ENCODE measurements at regions not wholly inside any gene's neighbourhood (a gene's known extent, or its start where the extent isn't known, plus 50 kb on each side); places are given as distances from the start of the nearest gene placed in this dataset.

DNA sequence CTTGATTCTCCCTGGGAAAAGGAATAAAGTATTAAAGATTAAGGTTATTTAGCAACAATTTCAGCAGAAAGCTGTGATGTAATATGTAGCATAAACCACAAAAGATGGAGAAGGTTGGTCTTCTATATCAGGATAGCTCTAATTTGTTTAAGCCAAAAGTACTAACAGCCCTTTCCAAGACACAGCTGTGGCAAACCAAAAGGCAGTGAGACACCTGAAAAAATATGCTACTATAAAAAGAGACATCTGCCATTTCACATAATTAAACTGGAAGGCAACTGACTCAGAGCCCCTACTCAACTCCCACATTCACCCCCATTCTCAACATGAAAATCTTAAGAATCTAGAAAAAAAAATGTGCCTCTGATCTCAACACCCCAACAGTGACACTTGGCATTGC is 390.2 kb upstream of the PRICKLE1 start:
- TF ChIP-seq, protein P1, sequence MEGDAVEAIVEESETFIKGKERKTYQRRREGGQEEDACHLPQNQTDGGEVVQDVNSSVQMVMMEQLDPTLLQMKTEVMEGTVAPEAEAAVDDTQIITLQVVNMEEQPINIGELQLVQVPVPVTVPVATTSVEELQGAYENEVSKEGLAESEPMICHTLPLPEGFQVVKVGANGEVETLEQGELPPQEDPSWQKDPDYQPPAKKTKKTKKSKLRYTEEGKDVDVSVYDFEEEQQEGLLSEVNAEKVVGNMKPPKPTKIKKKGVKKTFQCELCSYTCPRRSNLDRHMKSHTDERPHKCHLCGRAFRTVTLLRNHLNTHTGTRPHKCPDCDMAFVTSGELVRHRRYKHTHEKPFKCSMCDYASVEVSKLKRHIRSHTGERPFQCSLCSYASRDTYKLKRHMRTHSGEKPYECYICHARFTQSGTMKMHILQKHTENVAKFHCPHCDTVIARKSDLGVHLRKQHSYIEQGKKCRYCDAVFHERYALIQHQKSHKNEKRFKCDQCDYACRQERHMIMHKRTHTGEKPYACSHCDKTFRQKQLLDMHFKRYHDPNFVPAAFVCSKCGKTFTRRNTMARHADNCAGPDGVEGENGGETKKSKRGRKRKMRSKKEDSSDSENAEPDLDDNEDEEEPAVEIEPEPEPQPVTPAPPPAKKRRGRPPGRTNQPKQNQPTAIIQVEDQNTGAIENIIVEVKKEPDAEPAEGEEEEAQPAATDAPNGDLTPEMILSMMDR (IDR thresholded peaks at IDR 0.05; ENCODE audit: unreplicated experiment): no peak
- no peaks in the 10 kb centered on the region for H3K36me3 Mint-ChIP-seq (ENCODE audit: low read depth, unreplicated experiment)

DNA sequence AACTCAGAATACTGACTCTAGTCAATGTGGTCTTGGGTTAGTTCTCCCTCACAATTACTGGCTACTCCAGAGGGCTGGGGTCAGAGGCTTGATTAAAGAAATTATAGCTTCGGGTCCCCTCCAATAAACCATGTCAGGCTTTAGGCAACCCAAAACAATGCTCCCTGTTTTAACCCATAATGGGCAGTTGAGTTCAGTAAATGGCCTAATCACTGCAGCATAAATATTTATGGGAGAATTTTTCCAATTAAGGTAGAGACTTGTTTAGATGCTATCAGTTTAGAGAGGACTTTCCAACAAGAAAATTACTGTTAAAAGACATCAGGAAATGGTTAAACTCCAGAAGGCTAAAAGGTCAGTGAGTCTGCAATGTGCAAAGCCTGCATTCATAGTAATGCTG is 389.2 kb upstream of the PRICKLE1 start:
- H3K27ac Mint-ChIP-seq (ENCODE audit: unreplicated experiment): no peak overlapping the region
- H3K4me3 Mint-ChIP-seq (ENCODE audit: unreplicated experiment): no peak overlapping the region
- no peaks in the 10 kb centered on the region for H3K36me3 Mint-ChIP-seq (ENCODE audit: low read depth, unreplicated experiment)
- TF ChIP-seq, protein P1 (IDR thresholded peaks at IDR 0.05; ENCODE audit: unreplicated experiment): no peak
- H3K9me3 Mint-ChIP-seq (ENCODE audit: unreplicated experiment): no peaks in the 10 kb centered on the region
- H3K27me3 Mint-ChIP-seq (ENCODE audit: unreplicated experiment): peaks cover 2% of the 10 kb centered on the region
- no peak for DNase-seq (ENCODE audit: low spot score)
- H3K4me1 Mint-ChIP-seq (ENCODE audit: unreplicated experiment): no peaks in the 10 kb centered on the region

More for the DNA sequence above, 390.2 kb upstream of the PRICKLE1 start:
- no peak for DNase-seq (ENCODE audit: low spot score)
- no peaks in the 10 kb centered on the region for H3K4me1 Mint-ChIP-seq (ENCODE audit: unreplicated experiment)
- H3K4me3 Mint-ChIP-seq (ENCODE audit: unreplicated experiment): no peak overlapping the region
- no peak overlapping the region for H3K27ac Mint-ChIP-seq (ENCODE audit: unreplicated experiment)
- no peaks in the 10 kb centered on the region for H3K9me3 Mint-ChIP-seq (ENCODE audit: unreplicated experiment)
- H3K27me3 Mint-ChIP-seq (ENCODE audit: unreplicated experiment): peaks cover 2% of the 10 kb centered on the region

DNA sequence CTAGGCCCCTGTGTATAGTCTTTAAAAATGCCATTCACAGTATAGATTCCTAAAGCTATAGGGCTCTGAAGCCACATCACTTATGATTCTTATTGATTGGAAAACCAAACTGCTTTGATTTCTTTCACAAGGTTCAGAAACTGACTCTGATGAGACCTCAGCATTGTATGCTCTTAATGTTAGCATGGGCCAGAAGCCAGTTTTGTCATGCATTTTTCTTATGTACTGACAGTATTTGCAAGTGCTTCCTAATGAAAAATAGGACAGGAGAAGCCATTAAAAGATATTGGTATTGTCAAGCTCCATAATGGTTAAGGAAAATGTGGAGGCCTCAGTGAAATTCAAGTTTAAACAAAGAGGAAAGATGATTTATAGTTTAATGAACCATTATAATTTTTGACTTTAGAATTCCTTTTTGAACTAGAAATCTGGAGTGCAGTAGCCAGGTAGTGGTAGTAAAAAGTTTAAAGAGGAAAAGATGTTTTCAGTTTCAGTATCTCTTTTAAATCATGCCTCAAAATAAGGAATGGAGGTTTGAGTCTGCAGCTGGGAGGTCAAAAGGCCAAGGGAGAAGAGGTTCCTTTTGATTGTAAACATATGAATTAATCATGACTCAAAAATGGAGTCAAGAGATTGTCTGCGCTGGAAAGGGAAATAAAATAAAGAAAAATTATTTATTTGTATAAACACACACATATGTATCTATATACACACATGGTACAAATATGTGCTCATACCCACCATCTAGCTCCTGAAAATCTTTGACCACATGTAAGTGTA is 388.1 kb upstream of the PRICKLE1 start:
- TF ChIP-seq, protein P1 (IDR thresholded peaks at IDR 0.05; ENCODE audit: unreplicated experiment): no peak
- Mint-ChIP-seq H3K36me3 (ENCODE audit: low read depth, unreplicated experiment) (no peaks in the 10 kb centered on the region), H3K4me1 (ENCODE audit: unreplicated experiment) (no peaks in the 10 kb centered on the region), H3K27me3 (ENCODE audit: unreplicated experiment) (peaks cover 2% of the 10 kb centered on the region), H3K9me3 (ENCODE audit: unreplicated experiment) (no peaks in the 10 kb centered on the region), H3K27ac (ENCODE audit: unreplicated experiment) (no peak overlapping the region), H3K4me3 (ENCODE audit: unreplicated experiment) (no peak overlapping the region)
- no peak for DNase-seq (ENCODE audit: low spot score)

DNA sequence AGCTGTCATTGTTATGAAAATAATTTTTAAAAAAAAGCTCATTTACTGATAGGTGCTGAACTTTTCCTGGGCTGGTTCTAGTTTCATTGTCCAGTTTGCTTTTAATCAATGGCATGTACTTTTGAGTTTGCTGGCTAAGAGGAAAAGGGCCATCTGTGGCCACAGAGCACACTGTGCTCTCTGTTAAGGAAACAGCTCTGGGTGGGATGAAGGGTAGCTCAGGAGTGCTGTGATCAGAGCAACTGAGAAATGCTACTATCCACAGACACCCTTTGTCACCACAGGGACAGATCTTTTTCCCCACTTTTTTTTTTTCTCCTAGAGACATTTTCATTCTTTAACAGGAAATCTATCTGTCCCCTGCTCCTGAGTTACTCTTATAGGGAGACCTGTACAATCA is 387.1 kb upstream of the PRICKLE1 start:
- no peak for DNase-seq (ENCODE audit: low spot score)
- Mint-ChIP-seq H3K4me3 (ENCODE audit: unreplicated experiment) (no peak overlapping the region), H3K36me3 (ENCODE audit: low read depth, unreplicated experiment) (no peaks in the 10 kb centered on the region), H3K27ac (ENCODE audit: unreplicated experiment) (no peak overlapping the region), H3K27me3 (ENCODE audit: unreplicated experiment) (peaks cover 2% of the 10 kb centered on the region), H3K4me1 (ENCODE audit: unreplicated experiment) (no peaks in the 10 kb centered on the region), H3K9me3 (ENCODE audit: unreplicated experiment) (no peaks in the 10 kb centered on the region)
- TF ChIP-seq, protein P1 (IDR thresholded peaks at IDR 0.05; ENCODE audit: unreplicated experiment): no peak

DNA sequence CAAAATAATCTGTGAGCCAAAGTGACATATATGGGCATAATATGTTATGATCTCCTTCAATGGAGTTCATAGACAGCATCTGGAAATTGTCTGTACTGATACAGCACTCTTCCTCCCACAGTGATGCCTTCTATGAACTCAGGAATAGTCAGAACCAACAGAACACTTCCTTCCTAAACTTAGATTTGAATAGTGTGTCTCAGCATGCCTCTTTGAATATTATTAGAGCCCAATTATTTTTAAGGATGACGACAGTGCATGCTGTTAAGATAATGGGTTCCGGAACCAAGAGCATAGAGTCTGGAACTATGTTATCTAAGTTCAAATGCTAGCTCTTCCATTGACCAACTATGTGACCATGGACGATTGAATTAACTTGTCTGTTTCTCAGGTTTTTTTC is 386.6 kb upstream of the PRICKLE1 start:
- TF ChIP-seq, protein P1 (IDR thresholded peaks at IDR 0.05; ENCODE audit: unreplicated experiment): no peak
- no peak overlapping the region for H3K27ac Mint-ChIP-seq (ENCODE audit: unreplicated experiment)
- H3K9me3 Mint-ChIP-seq (ENCODE audit: unreplicated experiment): no peaks in the 10 kb centered on the region
- no peaks in the 10 kb centered on the region for H3K36me3 Mint-ChIP-seq (ENCODE audit: low read depth, unreplicated experiment)
- DNase-seq (ENCODE audit: low spot score): no peak
- H3K4me1 Mint-ChIP-seq (ENCODE audit: unreplicated experiment): no peaks in the 10 kb centered on the region
- peaks cover 2% of the 10 kb centered on the region for H3K27me3 Mint-ChIP-seq (ENCODE audit: unreplicated experiment)
- H3K4me3 Mint-ChIP-seq (ENCODE audit: unreplicated experiment): no peak overlapping the region

All from endothelial cell (in vitro differentiated cells).